ENCODE measurements at regions not wholly inside any gene's neighbourhood (a gene's known extent, or its start where the extent isn't known, plus 50 kb on each side); places are given as distances from the start of the nearest gene placed in this dataset.

- TF ChIP-seq CTCF (IDR thresholded peaks at IDR 0.05): no peak
- no peak for TF ChIP-seq POLR2A (IDR thresholded peaks at IDR 0.05)
- Histone ChIP-seq H3K27me3 (no peaks in the 10 kb centered on the region), H3K27ac (no peak overlapping the region), H3K4me1 (no peaks in the 10 kb centered on the region), H3K9me3 (no peaks in the 10 kb centered on the region), H3K4me3 (no peak overlapping the region), H3K36me3 (no peaks in the 10 kb centered on the region)
- DNase-seq: no peak
Observed at GRCh38 chr12:103100257-103100831, 142.9 kb downstream of the ASCL1 start.

DNA sequence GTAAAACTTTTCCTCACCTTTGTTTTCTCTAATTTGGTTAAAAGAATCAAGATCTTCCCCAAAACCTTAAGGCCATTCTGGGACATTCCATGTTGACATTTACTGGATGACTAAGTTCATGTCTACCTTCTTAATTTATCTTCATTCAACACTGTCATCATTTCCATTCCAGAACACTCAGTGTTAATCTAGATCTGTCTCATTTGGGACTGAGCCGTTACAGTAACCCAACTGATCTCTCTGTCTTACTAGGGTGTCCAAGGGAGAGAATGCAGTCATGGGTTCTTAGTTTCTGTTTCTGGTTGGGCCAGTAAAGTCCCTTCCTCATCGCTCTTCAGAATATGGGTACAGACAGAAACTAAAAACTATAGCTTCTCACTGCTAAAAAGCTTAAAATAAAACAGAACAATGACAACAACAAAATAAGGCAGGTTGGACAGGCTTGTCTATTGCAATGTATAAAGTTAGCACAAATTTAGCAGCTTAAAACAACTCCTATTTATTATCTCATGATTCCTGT is 144.8 kb downstream of the ASCL1 start:
- Histone ChIP-seq H3K4me1 (no peaks in the 10 kb centered on the region), H3K4me3 (no peak overlapping the region), H3K9me3 (no peaks in the 10 kb centered on the region), H3K36me3 (no peaks in the 10 kb centered on the region), H3K27me3 (no peaks in the 10 kb centered on the region), H3K27ac (no peak overlapping the region)
- no peak for DNase-seq
- TF ChIP-seq CTCF (IDR thresholded peaks at IDR 0.05) (no peak), POLR2A (IDR thresholded peaks at IDR 0.05) (no peak)

DNA sequence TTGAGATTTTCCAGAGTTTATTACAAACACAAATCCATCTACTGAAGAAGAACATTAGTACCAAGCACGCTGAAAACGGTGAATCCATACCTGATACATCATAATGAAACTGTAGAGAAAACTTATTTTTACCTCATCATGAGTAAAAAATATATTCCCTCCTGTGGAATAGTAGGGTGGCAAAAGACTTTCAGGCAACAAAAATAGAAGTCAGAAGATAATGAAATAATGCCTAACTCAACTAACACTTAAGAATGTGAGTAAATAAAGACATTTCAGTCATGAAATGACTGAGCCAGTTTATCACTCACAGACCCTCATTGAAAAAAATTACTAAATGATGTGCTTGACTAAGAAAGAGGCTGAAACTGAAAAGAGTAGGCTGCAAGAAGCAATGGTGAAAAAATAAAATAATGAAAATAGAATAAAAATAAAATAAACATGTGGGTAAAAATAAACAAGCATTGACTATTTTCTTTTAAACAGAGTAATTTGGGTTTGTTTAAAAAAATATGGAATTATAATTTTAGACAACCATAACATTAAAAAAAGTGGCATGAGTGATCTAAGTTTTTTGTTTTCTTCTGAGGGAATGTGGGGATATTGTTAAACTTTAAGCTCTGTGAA is 148.6 kb downstream of the ASCL1 start:
- Histone ChIP-seq H3K4me3 (no peak overlapping the region), H3K9me3 (no peaks in the 10 kb centered on the region), H3K36me3 (no peaks in the 10 kb centered on the region), H3K27ac (no peak overlapping the region), H3K27me3 (no peaks in the 10 kb centered on the region), H3K4me1 (no peaks in the 10 kb centered on the region)
- no peak for DNase-seq
- TF ChIP-seq POLR2A (IDR thresholded peaks at IDR 0.05): no peak
- no peak for TF ChIP-seq CTCF (IDR thresholded peaks at IDR 0.05)

GRCh38 chr12:103109861-103110260 is 152.4 kb downstream of the ASCL1 start:
- Histone ChIP-seq H3K9me3 (no peaks in the 10 kb centered on the region), H3K36me3 (no peaks in the 10 kb centered on the region), H3K27me3 (no peaks in the 10 kb centered on the region), H3K27ac (no peak overlapping the region), H3K4me3 (no peak overlapping the region), H3K4me1 (peaks cover 0 to 5% (median 0%) of the 10 kb centered on the region in 4 donors)
- DNase-seq: no peak
- TF ChIP-seq POLR2A (IDR thresholded peaks at IDR 0.05) (no peak), CTCF (IDR thresholded peaks at IDR 0.05) (no peak)

GRCh38 chr12:103114296-103115055 is 157.0 kb downstream of the ASCL1 start:
- Histone ChIP-seq H3K36me3 (no peaks in the 10 kb centered on the region), H3K27me3 (no peaks in the 10 kb centered on the region), H3K27ac (peak overlapping the region in 1 of 4 donors; percentile 45), H3K4me1 (peaks cover 0 to 5% (median 0%) of the 10 kb centered on the region in 4 donors), H3K4me3 (no peak overlapping the region), H3K9me3 (no peaks in the 10 kb centered on the region)
- no peak for TF ChIP-seq CTCF (IDR thresholded peaks at IDR 0.05)
- peak in 1 of 3 donors; percentile 68 for DNase-seq

Measured in Peyer's patch (tissue), 4 donors.